ENCODE measurements at regions not wholly inside any gene's neighbourhood (a gene's known extent, or its start where the extent isn't known, plus 50 kb on each side); places are given as distances from the start of the nearest gene placed in this dataset.

DNA sequence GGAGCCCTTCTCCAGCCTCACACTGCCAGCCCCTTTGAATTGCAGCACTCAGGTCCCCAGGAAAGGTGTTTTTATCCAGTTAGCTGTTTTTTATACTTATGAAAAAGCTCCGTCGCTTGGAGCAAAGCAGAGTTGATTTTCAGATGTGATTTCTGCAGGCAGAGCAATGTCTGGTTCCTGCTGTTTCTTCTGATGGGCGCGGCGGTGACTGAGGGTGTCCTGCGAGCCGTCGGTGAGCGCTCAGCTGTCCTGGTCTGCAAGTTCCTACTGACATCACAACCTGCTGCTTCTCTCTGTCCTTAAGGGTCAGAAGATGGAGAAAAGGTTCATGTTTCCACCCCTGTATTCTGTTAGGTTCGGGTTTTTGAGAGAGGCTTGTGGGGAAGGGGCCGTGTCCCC lies 109.6 kb upstream of the FAM20C start:
- no peak for TF ChIP-seq EZH2 (IDR thresholded peaks at IDR 0.05; ENCODE audit: insufficient read depth, low read length)
- TF ChIP-seq, protein P1, sequence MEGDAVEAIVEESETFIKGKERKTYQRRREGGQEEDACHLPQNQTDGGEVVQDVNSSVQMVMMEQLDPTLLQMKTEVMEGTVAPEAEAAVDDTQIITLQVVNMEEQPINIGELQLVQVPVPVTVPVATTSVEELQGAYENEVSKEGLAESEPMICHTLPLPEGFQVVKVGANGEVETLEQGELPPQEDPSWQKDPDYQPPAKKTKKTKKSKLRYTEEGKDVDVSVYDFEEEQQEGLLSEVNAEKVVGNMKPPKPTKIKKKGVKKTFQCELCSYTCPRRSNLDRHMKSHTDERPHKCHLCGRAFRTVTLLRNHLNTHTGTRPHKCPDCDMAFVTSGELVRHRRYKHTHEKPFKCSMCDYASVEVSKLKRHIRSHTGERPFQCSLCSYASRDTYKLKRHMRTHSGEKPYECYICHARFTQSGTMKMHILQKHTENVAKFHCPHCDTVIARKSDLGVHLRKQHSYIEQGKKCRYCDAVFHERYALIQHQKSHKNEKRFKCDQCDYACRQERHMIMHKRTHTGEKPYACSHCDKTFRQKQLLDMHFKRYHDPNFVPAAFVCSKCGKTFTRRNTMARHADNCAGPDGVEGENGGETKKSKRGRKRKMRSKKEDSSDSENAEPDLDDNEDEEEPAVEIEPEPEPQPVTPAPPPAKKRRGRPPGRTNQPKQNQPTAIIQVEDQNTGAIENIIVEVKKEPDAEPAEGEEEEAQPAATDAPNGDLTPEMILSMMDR (IDR thresholded peaks at IDR 0.05; ENCODE audit: insufficient read depth, low read depth, low read length), result no peak
